ENCODE measurements at regions not wholly inside any gene's neighbourhood (a gene's known extent, or its start where the extent isn't known, plus 50 kb on each side); places are given as distances from the start of the nearest gene placed in this dataset.

DNA sequence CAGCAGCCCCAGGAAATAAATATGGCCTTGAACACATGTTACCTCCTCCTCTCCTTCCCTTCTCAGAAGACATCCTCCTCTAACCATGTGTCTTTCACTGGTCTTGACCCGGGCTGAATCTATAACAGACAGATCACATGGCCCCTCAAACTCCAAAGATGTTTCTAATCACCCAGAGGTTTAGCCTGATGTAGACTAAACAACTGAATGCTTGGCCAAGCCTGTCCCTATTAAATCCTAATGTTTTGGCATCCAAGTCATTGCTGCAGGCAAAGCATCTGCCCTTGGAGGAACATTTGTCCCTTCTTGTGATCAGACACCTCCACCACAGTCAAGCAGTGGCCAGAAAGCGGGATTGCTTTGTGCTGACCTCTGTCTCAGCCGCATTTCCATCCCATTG, 65.5 kb downstream of the ANKRD60 start:
- Histone ChIP-seq H3K36me3 (replicated peaks; ENCODE audit: control insufficient read depth, insufficient read depth, low read length) (no peaks in the 10 kb centered on the region), H3K4me3 (ENCODE audit: insufficient read depth, low read depth, low read length) (no peak overlapping the region), H3K27me3 (ENCODE audit: control insufficient read depth, insufficient read depth, low read length) (no peaks in the 10 kb centered on the region; the same call in 1 of the 2 replicates)
- DNase-seq, result no peak

DNA sequence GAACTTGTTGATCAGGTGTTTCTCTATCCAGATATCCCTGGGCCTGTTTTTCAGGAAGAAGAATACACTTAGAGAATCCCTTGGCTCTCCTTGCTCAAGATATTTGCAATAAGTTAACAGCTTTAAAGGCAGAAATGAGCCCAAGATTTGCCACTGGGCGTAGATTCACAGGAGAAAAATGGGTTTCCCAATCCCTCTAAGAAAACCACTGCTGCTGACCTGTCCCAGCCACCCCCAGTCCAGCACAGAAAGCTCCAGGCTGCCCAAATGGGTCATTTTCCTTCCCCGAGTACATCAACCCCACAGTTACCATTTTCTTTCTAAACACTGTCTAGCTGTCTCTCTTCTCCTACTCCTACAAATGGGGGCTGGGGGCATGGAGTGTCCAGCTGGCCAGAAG, 67.3 kb downstream of the ANKRD60 start:
- no peaks in the 10 kb centered on the region; the same call in 1 of the 2 replicates for H3K27me3 ChIP-seq (ENCODE audit: control insufficient read depth, insufficient read depth, low read length)
- no peak overlapping the region for H3K4me3 ChIP-seq (ENCODE audit: insufficient read depth, low read depth, low read length)
- H3K36me3 ChIP-seq (replicated peaks; ENCODE audit: control insufficient read depth, insufficient read depth, low read length), result no peaks in the 10 kb centered on the region
- no peak for DNase-seq

DNA sequence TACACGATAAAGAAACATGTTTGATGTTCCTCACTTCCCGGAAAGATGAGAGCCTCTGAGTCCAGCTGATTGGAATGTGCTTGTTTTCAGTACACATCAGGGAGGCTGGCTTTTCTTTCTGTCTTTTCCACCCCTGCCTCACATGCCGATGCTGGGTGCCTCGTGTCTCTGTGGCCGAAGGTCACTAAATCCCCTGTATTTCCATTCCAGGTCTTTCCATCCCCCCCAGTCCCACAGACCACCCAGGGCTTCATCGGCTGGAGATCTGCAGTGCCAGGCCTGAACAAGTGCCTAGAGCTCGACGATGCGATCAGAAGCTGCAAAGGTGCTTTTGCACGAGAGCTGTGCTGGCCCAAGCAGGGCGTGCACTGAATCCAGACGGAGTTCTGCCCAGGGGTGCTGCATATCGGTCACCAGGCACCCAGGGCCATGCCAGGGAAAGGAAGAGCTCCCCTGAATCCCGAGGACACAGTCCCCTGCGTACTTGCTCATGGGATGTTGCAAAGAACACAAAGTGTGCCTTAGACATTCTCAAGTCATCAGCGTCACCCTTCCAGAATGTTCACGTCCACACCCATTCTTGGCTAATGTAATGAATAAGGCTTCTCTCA, 67.9 kb downstream of the ANKRD60 start:
- no peaks in the 10 kb centered on the region for H3K36me3 ChIP-seq (replicated peaks; ENCODE audit: control insufficient read depth, insufficient read depth, low read length)
- no peak overlapping the region for H3K4me3 ChIP-seq (ENCODE audit: insufficient read depth, low read depth, low read length)
- H3K27me3 ChIP-seq (ENCODE audit: control insufficient read depth, insufficient read depth, low read length), result no peaks in the 10 kb centered on the region; the same call in 1 of the 2 replicates
- DNase-seq, result no peak

DNA sequence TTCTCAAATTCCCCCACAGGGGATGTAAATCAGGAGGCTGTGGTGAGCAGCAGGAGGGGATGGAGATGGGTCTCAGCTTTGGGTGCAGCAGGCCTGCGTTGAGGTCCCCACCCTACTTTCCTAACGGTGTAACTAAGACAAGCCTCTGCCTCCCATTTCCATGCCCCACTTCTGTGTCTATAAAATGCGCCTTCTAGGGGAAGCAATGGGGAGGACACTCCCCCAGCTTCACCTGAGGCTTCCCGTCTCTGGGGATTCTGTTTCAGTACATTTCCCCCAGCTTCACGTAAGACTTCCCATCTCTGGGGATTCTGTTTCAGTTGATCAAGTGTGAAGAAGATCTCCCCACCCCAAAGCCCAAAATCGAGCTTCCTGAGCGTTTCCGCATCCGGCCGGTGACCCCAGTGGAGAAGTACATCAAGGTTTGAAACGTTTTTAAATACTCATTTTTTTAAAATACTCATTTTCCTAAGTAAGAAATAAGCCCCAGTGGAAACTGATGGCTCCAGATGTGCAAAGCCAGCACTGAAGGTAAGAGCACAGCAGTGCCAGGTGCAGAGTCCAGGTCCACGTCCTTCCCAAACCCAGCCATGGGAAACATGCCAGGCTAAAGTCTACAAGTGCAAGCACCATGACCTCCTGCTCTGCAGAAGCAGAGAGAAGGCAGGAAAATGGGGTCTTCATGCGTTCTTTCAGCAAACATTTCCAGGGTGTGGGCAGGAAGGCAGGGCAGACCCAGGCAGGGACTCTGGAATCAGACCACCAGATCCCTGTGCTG, 73.1 kb downstream of the ANKRD60 start:
- Histone ChIP-seq H3K36me3 (replicated peaks; ENCODE audit: control insufficient read depth, insufficient read depth, low read length) (no peaks in the 10 kb centered on the region), H3K27me3 (ENCODE audit: control insufficient read depth, insufficient read depth, low read length) (no peaks in the 10 kb centered on the region; the same call in 1 of the 2 replicates), H3K4me3 (ENCODE audit: insufficient read depth, low read depth, low read length) (no peak overlapping the region)
- peak; percentile 66 for DNase-seq

DNA sequence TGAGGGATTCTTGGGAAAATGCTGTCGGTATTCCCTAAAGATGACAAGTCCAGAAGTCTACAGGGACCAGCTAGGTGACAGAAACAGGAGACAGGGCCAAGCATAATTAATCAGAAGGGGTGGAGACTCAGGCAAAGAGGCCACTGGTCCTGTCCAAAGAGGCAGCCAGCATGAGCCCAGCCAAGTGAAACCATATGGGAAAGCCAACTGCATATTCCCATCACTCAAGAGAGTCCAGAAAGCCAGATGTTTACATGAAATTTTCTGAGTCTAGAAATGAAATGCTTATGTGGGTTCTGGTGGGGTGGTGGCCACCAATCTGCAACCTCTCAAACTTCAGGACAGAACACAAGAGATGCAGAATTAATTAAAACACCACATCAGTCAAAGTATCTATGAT, 74.3 kb downstream of the ANKRD60 start:
- Histone ChIP-seq H3K4me3 (ENCODE audit: insufficient read depth, low read depth, low read length) (no peak overlapping the region), H3K36me3 (replicated peaks; ENCODE audit: control insufficient read depth, insufficient read depth, low read length) (no peaks in the 10 kb centered on the region), H3K27me3 (ENCODE audit: control insufficient read depth, insufficient read depth, low read length) (no peaks in the 10 kb centered on the region; the same call in 1 of the 2 replicates)
- DNase-seq, result no peak

DNA sequence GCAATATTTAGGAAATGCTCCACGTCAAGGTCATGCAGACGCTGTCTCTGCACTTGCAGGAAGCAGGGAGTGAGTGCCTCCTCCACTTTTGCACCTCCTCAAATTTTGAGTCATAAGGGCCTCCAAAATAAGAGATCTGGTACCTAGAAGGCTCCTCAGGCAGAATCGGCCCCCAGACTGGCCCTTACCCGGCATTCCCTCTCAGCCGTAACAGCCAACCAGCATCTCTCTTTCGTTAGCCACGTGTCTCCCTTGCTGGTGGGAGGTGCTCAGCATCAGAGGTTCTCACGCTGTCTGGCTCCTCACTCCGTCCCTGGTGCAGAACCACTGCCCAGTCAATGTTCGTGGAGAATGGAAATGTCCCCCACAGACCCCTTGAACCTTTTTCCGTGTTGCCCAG, 75.3 kb downstream of the ANKRD60 start:
- DNase-seq, result no peak
- Histone ChIP-seq H3K36me3 (replicated peaks; ENCODE audit: control insufficient read depth, insufficient read depth, low read length) (no peaks in the 10 kb centered on the region), H3K27me3 (ENCODE audit: control insufficient read depth, insufficient read depth, low read length) (no peaks in the 10 kb centered on the region; the same call in 1 of the 2 replicates), H3K4me3 (ENCODE audit: insufficient read depth, low read depth, low read length) (no peak overlapping the region)

DNA sequence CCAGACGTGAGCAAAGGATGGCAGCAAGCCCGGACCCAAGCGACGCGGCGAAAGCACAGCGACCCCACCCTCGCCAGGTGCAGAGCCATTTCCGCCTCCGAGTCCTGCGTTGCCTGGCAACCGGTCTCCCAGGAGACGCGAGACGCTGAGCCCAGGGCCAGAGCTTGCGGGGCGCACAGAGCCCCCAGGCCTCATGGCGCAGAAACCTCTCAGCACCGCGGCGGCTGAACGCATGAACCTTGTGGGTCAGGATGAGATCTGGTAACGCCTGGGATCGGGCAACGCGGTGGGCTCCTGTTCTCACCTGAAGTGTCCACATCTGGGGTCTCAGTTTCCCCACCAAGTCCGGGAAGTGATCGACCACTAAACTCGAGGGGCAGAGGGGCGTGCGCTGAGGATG, 77.7 kb downstream of the ANKRD60 start:
- H3K27me3 ChIP-seq (ENCODE audit: control insufficient read depth, insufficient read depth, low read length), result no peaks in the 10 kb centered on the region; the same call in 1 of the 2 replicates
- no peaks in the 10 kb centered on the region for H3K36me3 ChIP-seq (replicated peaks; ENCODE audit: control insufficient read depth, insufficient read depth, low read length)
- DNase-seq, result peak; percentile 96
- no peak overlapping the region; the same call in 1 of the 2 replicates for H3K4me3 ChIP-seq (ENCODE audit: insufficient read depth, low read depth, low read length)

DNA sequence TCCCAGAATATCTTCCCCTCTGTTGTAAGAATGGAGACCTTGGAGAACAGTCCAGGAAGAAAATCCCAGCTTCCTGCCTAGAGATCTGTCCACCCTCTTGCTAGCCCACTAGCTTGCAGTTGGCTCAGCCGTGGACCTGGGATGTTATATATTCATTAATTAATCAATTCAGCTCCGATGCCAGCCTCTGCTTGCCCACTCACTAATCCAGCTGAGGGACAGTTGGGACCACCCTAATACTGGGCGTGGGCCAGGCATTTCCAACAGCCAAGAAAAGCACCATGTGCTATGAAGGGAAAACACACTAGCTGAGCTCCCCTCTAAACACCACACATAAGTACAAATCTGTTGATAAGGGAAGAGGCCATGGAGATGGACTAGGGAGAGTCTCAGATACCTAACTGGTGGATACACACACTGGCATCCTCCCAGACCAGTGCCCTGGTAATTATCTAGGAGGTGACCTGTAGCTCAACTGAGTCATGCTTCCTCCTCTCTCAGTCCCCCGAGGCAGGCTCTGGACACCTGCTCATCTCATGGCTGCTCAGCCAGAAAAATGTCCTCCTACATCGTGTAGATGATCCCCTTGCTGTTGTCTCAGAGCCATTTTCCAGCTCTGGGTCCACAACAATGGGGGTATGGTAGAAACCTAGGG, 78.9 kb downstream of the ANKRD60 start:
- no peaks in the 10 kb centered on the region for H3K36me3 ChIP-seq (replicated peaks; ENCODE audit: control insufficient read depth, insufficient read depth, low read length)
- no peak for DNase-seq
- no peaks in the 10 kb centered on the region for H3K27me3 ChIP-seq (ENCODE audit: control insufficient read depth, insufficient read depth, low read length)
- no peak overlapping the region for H3K4me3 ChIP-seq (ENCODE audit: insufficient read depth, low read depth, low read length)

DNA sequence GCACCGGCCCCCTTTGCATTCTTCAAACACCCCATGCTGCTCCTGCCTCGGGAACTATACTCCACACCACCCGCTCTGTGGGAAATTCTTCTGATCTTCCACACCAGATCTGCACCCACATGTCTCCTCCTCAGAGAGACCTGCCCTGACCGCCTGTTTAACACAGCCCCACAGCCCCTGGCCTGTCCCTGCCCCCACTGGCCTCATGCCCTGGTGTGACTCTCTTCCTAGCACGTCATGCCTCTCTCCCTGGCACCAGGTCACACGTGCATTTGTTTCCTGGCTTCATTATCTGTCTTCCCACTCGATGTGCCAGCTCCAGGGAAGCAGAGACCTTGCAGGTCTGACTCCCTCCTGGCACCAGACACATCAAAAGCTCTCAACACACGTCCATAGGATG, 79.6 kb downstream of the ANKRD60 start:
- Histone ChIP-seq H3K36me3 (replicated peaks; ENCODE audit: control insufficient read depth, insufficient read depth, low read length) (no peaks in the 10 kb centered on the region), H3K27me3 (ENCODE audit: control insufficient read depth, insufficient read depth, low read length) (no peaks in the 10 kb centered on the region)
- DNase-seq, result no peak

DNA sequence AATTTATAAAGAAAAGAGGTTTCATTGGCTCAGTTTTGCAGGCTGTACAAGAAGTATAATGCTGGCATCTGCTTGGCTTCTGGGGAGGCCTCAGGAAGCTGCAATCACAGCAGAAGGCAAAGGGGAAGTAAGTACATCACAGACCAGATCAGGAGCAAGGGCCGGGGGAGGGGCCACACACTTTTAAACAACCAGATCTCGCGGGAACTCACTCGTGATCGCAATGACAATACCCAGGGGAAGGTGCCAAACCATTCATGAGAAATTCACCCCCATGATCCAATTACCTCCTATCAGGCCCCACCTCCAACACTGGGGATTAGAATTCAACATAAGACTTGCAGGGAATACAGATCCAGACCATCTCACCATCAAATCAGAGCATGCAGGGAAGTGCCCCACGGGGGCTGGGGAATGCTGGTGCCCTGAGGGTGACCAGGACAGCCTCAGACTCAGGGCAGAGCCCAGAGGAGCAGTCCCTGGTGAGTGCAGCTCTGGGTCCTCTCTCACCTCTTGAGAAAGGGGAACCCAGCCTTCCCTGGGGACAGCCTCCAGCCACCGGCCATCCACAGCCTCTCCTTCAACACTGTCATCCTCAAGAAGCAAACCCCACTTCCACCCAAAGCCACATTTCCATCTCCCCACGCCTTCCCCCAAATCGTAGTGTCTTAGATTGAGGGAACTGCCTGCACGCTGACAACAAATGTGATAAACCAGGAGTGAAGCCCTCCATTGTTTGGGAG, 80.7 kb downstream of the ANKRD60 start:
- Histone ChIP-seq H3K36me3 (replicated peaks; ENCODE audit: control insufficient read depth, insufficient read depth, low read length) (no peaks in the 10 kb centered on the region), H3K4me3 (ENCODE audit: insufficient read depth, low read depth, low read length) (no peak overlapping the region), H3K27me3 (ENCODE audit: control insufficient read depth, insufficient read depth, low read length) (no peaks in the 10 kb centered on the region)
- DNase-seq, result no peak

More for the DNA sequence above, 79.6 kb downstream of the ANKRD60 start:
- H3K4me3 ChIP-seq (ENCODE audit: insufficient read depth, low read depth, low read length), result no peak overlapping the region

DNA sequence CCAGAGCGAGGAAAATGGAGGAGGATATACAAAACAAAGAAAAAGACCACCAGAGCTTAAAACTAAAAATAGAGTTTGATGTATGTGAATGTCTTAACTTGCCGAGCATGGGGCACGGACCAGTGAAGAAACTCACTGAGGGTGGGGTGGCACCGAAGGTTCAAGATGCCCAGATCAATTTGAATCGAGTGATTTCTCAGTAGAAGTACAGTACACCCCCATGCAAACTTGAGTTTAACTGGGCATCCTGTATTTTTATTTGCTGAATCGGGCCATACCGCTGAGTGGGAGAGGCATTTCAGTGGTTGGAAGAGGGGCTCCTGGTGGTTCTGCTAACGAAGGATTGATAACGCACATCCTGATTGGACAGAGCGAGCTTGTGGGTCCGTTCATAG, 81.7 kb downstream of the ANKRD60 start:
- no peak overlapping the region for H3K4me3 ChIP-seq (ENCODE audit: insufficient read depth, low read depth, low read length)
- no peaks in the 10 kb centered on the region for H3K36me3 ChIP-seq (replicated peaks; ENCODE audit: control insufficient read depth, insufficient read depth, low read length)
- DNase-seq, result no peak
- H3K27me3 ChIP-seq (ENCODE audit: control insufficient read depth, insufficient read depth, low read length), result no peaks in the 10 kb centered on the region

DNA sequence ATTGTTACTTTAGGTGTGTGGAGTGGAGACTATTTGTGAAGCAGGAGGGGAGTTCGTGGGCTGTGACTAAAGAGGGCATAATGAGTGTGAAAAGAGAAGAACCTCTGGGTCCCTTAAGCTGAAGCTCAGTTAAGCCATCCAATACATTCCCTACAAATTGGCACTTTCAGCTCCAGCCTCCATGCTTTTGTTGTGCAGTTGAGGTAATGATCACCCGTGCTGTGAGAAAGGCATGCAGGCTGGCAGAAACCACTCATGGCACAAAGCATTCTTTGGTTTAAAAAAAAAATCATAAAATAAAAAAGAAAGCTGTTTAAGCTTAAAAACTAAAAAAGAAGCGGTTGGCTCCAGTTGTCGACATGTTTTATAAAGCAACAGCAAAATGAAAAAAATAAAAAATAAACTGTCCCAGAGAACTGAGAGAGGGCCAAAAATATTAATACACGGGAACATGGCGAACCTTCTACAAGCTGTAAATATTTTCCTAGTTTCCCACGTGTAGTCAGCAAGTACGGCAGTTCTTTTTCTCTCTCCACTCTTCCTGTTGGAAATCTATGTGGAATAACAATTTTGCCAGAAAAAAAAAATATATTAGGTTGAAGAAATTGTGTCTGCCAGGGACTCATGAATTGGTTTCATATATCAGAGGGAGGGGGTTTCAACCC, 82.2 kb downstream of the ANKRD60 start:
- Histone ChIP-seq H3K36me3 (replicated peaks; ENCODE audit: control insufficient read depth, insufficient read depth, low read length) (no peaks in the 10 kb centered on the region), H3K27me3 (ENCODE audit: control insufficient read depth, insufficient read depth, low read length) (no peaks in the 10 kb centered on the region), H3K4me3 (ENCODE audit: insufficient read depth, low read depth, low read length) (no peak overlapping the region)
- no peak for DNase-seq

DNA sequence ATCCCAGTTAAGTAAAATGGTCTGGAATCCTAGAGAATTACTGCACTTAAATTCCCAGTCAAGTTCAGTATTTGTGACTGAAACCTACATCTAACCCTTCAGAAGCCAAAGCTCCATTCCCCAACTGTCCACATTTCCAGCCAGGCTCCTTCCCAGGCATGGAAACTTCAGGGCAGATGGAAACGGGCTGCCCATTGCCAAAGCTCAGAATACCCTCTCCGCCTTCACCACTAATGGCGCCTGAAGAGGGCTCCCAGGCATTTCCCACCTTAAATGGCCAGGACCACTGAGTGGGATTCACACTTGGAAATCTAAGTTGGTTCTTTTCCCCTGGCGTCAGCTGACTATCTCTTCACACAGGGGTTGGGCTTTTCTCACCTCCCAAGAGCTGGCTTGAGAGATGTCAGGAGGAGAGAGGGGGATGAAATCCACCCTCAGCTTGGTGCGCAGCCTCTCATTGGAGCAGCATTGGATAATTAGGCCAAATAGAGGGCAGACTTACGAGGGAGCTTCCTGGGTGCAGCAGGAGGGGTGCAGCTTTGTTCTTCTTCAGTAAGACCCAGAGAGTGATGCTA, 82.9 kb downstream of the ANKRD60 start:
- no peaks in the 10 kb centered on the region for H3K36me3 ChIP-seq (replicated peaks; ENCODE audit: control insufficient read depth, insufficient read depth, low read length)
- no peak for DNase-seq
- H3K4me3 ChIP-seq (ENCODE audit: insufficient read depth, low read depth, low read length), result no peak overlapping the region

DNA sequence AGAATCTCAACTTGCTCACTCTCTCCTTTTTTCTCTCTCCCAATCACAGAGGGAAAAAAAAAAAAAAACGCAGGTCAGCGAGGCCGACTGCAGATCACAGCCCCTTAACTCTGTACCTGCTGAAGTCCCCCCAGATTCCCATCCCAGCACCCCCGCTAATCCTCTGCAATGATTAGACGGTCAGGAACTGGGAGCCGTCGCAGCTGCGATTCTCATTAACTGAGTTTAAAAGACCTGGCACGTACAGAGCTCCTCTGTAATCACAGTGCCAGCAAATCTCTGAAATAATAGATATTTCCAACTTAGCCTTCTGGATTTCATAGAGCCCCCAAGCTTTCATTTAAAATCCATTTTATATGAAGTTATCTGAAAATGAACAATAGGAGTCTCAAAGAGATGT, 84.4 kb downstream of the ANKRD60 start:
- no peak overlapping the region for H3K4me3 ChIP-seq (ENCODE audit: insufficient read depth, low read depth, low read length)
- no peak for DNase-seq

More for the DNA sequence above, 82.9 kb downstream of the ANKRD60 start:
- no peaks in the 10 kb centered on the region for H3K27me3 ChIP-seq (ENCODE audit: control insufficient read depth, insufficient read depth, low read length)

More for the DNA sequence above, 84.4 kb downstream of the ANKRD60 start:
- Histone ChIP-seq H3K27me3 (ENCODE audit: control insufficient read depth, insufficient read depth, low read length) (no peaks in the 10 kb centered on the region), H3K36me3 (replicated peaks; ENCODE audit: control insufficient read depth, insufficient read depth, low read length) (no peaks in the 10 kb centered on the region)
